T-helper 9 cell (primary cell): ENCODE measurements at regions not wholly inside any gene's neighbourhood (a gene's known extent, or its start where the extent isn't known, plus 50 kb on each side); places are given as distances from the start of the nearest gene placed in this dataset.
"Not testable (repeated sequence)": the region's sequence is repeated elsewhere in the genome, so short reads cannot be mapped to it uniquely, and the experiment has no call there.

Source experiments
- DNase-seq: peaks from one replicate; pipeline ENCODE4 v3.0.0-alpha.2; 2020

DNA sequence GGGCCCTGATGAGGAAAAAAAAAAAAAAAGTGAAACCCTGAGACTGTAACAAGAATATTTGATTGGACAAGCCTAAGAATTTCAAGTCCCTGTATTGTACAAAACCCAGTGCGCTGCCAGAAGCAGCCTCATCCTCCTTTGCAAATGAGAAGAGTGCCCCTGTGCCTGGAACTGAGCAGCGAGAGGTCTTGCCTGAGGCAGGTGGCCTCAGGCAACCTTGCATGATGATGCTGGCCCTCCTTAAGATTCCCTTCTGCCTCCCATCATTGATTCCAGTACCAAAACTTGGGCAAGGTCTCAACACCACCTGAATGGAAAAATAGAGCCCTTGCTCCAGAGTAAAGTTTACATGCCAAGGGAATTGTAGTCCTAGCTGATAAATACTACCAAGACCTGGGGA, 129.6 kb upstream of the RAB4A start:
- no peak for DNase-seq

- no peak for DNase-seq
Observed at GRCh38 chr1:229141689-229142377, 129.1 kb upstream of the RAB4A start.

GRCh38 chr1:229142471-229142870, 128.4 kb upstream of the RAB4A start:
- no peak for DNase-seq

DNA sequence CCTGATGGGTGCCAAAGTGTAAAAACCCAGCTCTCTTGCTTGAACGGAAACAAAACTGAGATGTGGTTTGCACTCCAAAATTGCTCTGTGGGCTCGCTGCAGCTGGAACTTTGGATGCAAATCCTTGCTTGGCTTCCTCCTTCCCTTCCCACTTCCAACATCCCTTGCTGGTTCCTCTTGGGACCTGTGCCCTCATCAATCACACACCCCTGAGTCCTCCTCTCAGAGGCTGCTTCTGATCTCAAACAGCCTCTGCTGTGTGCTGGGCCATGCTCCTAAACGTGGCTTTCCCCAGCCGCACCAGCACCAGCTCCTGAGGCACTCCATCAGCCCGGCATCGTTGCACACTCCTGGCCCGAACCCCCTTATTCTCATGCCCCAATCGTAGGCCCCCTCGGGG, 124.3 kb upstream of the RAB4A start:
- no peak for DNase-seq

GRCh38 chr1:229147072-229147471, 123.8 kb upstream of the RAB4A start:
- DNase-seq, result no peak

- no peak for DNase-seq
Observed at GRCh38 chr1:229148041-229148671, 122.8 kb upstream of the RAB4A start.

GRCh38 chr1:229148743-229149142, 122.2 kb upstream of the RAB4A start:
- no peak for DNase-seq

- DNase-seq, result no peak
Observed at GRCh38 chr1:229149435-229149834, 121.5 kb upstream of the RAB4A start.

GRCh38 chr1:229150518-229150917, 120.4 kb upstream of the RAB4A start:
- DNase-seq, result no peak

- DNase-seq, result not testable (repeated sequence)
Observed at GRCh38 chr1:229151412-229151811, 119.5 kb upstream of the RAB4A start.

DNA sequence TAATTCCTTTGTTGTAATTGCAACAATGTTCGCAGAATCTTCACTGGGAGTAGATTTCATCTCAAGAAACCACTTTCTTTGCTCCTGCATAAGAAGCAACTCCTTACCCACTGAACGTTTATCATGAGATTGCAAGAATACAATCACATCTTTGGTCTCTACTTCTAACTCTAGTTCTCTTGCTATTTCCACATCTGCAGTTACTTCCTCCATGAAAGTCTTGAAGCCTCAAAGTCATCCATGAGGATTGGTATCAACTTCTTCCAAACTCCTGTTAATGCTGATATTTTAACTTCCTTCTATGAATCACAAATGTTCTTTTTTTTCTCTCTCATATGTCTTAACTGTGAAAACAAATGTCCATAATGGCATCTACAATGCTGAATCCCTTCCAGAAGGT, 118.6 kb upstream of the RAB4A start:
- DNase-seq, result no peak

DNA sequence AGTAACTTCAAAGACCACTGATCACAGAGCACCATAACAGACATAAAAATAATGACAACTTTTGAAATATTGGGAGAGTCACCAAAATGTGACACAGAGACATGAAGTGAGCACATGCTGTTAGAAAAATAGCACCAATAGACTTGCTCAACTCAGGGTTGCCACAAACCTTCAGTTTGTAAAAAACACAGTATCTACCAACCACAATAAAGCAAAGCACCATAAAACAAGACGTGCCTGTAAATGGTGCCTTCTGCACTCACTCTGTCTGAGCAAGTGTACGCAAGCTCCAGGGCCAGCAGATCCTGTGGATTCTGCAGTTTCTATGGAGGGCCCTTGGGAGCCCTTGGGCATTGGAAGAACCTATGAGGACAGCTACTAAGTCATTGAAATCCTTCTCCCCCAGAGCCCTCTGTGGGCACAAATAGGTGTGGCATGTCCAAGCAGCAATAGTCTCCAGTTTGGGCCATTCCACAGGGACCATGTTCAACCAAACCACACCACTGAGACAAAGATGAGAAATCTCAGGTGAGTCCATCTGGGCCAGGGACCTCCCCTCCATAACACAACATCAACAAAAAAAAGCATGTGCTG, 116.9 kb upstream of the RAB4A start:
- DNase-seq, result no peak

DNA sequence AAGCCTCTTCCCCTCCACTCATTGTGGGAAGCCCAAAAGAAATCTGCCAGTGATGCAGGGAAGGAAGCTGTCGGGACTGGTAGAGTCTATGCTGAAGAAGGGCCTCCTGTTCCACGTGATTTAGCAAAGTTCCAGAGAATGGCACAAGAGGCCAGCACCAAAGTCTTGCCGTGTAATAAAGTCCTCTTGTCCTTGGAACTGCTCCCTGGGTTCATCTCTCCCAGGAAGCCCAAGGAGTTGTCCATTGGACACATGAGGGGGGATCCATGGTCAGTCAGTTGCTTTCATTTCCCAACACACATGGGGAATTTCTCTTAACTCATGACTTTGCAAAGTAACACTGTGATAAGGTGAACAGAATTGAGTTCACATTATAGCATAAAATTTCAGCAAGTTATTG, 116.1 kb upstream of the RAB4A start:
- DNase-seq, result no peak

GRCh38 chr1:229155472-229155871, 115.4 kb upstream of the RAB4A start:
- no peak for DNase-seq

DNA sequence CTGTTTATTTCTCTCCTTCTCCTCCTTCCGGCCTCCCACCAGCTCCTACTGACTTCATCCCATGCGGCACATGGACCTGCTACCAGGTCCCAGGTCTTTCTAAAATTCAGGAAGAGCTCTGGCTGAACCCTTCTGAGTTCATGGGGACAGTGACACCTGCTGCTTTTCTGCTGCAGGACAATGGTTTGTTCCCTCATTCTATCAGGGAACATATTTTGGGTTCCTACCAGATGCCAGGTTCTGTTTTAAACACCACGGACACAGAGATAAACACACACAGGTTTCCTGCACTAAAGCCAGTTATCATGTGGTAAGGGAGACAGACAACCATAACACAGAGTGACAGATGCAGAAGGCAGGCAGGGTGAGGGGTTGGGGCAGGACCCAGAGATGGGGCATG, 114.0 kb upstream of the RAB4A start:
- no peak for DNase-seq

GRCh38 chr1:229157480-229157879, 113.4 kb upstream of the RAB4A start:
- DNase-seq, result no peak

- DNase-seq, result no peak
Observed at GRCh38 chr1:229158341-229158921, 112.5 kb upstream of the RAB4A start.

GRCh38 chr1:229158927-229159326, 112.0 kb upstream of the RAB4A start:
- no peak for DNase-seq

DNA sequence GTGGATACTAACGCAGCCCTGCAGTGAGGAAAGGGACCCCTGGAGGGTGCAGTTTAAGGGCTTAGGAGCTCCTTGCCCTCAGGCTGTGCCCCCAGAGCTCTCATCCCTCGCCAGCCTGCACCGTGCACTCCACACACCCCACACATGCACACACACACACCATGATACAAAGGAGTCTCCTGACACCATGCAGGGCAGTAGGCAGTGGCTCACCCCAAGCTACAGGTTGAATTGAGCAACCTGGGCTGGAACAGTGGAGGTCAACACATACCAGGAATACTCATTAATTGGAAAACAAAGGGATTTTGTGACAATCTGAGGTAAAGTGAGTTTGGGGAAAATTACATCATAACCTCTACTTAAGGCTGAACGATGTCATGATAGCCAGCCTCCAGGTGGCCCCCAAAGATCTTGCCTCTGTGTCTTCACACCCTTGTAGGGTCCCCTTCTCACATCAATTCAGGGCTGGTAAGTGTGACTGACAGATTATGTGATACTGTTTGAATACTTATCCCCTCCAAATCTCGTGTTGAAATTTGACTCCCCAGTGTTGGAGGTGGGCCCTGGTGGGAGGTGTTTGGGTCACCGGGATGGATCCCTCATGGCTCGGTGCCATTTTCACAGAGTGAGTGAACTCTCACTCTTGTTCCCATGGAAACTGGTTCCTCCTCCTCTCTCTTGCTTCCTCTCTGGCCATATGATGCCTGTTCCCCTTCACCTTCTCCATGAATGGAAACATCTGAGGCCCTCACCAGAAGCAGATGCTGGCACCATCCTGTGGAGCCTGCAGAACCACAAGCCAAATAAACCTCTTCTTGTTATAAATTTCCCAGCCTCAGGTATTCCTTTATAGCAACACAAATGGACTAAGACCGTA, 111.0 kb upstream of the RAB4A start:
- no peak for DNase-seq

GRCh38 chr1:229161740-229162139, 109.2 kb upstream of the RAB4A start:
- no peak for DNase-seq

GRCh38 chr1:229162825-229163515, 107.9 kb upstream of the RAB4A start:
- no peak for DNase-seq

DNA sequence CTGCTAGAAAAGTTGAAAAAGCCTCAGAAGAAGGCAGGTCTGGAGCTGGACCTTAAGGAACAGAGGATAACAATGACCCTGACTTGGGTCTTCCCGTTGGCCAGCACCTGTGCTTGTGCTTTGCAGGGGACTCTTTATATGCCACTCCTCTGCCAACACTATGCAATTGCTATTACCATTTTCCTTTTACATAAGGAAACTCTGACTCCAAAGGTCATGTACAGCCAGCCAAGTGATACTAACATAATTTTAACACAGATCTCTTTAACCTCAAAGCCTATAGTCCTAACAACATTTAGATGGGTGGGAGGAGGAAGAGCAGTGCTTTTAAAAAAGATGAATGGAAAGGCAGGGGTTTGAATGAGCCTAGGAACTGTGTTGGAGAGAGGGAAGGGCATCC, 106.6 kb upstream of the RAB4A start:
- no peak for DNase-seq
